HCT116 (cell line): ENCODE measurements at regions not wholly inside any gene's neighbourhood (a gene's known extent, or its start where the extent isn't known, plus 50 kb on each side); places are given as distances from the start of the nearest gene placed in this dataset.
A peak's percentile ranks its signal among the peaks of the same experiment; 100 is the strongest.

Experiments
- ATAC-seq: fragments of 200-7000 bp; cut with Tn5 transposase; 2 replicates; pipeline ENCODE4 v1.9.1; 2020; ENCODE audit warnings: mild to moderate bottlenecking, moderate library complexity
- BruUV-seq: library from RNA; stranded (reverse); fragments of 400-500 nt; replicated peaks from 2 replicates; lab custom pipeline; 2021; lab: Mats Ljungman, UMichigan
- CTCF ChIA-PET: fragments of 300-600 bp; sonication (Branson Sonifier 250); formaldehyde crosslinking; loops from one replicate; lab custom pipeline; 2021; ENCODE audit warnings: antibody characterized with exemption; lab: Charles Lee
- POLR2A ChIA-PET: fragments of 300-600, 350-600 bp; sonication (Branson Sonifier 250); formaldehyde crosslinking; loops from one replicate; lab custom pipeline; 2021; ENCODE audit warnings: antibody characterized with exemption; lab: Charles Lee
- RAD21 ChIA-PET, 2 experiments: fragments of 300-600 bp; sonication (Branson Sonifier 250); formaldehyde crosslinking; loops; one replicate each; lab custom pipeline; 2023; ENCODE audit warnings: low total read pairs in 2 of 2; ENCODE audit not compliant: uncharacterized antibody in 2 of 2, unreplicated experiment in 2 of 2, low non-redundant PET in 1 of 2; lab: Charles Lee
- DNase-seq: peaks from one replicate; pipeline ENCODE4 v3.0.0-alpha.2; 2010; ENCODE audit warnings: low read depth, low spot score
- H2AFZ ChIP-seq: fragments of 200-600 bp; shearing (Covaris generic), sonication (generic); 2 replicates; pipeline ENCODE4 v1.6.1; 2017; ENCODE audit warnings: low read depth, mixed run types, mixed read lengths, antibody characterized with exemption, low read length; ENCODE audit not compliant: poor library complexity, severe bottlenecking
- H3K27ac ChIP-seq: 2 replicates; pipeline ENCODE4 v1.5.1; 2012; ENCODE audit warnings: low read depth, low read length
- H3K27me3 ChIP-seq: fragments of 200-600 bp; sonication (generic); 2 replicates; pipeline ENCODE4 v1.6.1; 2016; ENCODE audit warnings: mixed run types, low read length, mixed read lengths; ENCODE audit not compliant: insufficient read depth
- H3K36me3 ChIP-seq, 2 experiments: fragments of 200-500 bp in 1 of 2; fragments of 200-600 bp in 1 of 2; sonication (Bioruptor generic) in 1 of 2; sonication (generic) in 1 of 2; 2 replicates each; pipeline versions ENCODE4 v1.5.1 to v1.6.1; 2014 to 2016; ENCODE audit warnings: low read length in 2 of 2, inconsistent platforms in 1 of 2, mixed read lengths in 1 of 2, mixed run types in 1 of 2; ENCODE audit not compliant: insufficient read depth in 2 of 2, control insufficient read depth in 1 of 2
- H3K4me1 ChIP-seq, 2 experiments: fragments of 200-600 bp in 1 of 2; sonication (generic) in 1 of 2; 2 replicates each; pipeline versions ENCODE4 v1.5.1 to v1.6.1; 2012 to 2017; ENCODE audit warnings: low read length in 2 of 2, inconsistent platforms in 1 of 2, mild to moderate bottlenecking in 1 of 2, mixed read lengths in 1 of 2, mixed run types in 1 of 2, moderate library complexity in 1 of 2; ENCODE audit not compliant: insufficient read depth in 2 of 2, control insufficient read depth in 1 of 2
- H3K4me2 ChIP-seq: fragments of 200-600 bp; sonication (generic); 2 replicates; pipeline ENCODE4 v1.6.1; 2017; ENCODE audit warnings: mixed run types, low read length, mixed read lengths
- H3K4me3 ChIP-seq, 2 experiments: fragments of 200-600 bp in 1 of 2; sonication (generic) in 1 of 2; replicated peaks in 1 of 2; 2 replicates each; pipeline ENCODE4 v1.5.1; 2011 to 2016; ENCODE audit warnings: low read length in 2 of 2, control low read depth in 1 of 2, low read depth in 1 of 2, mild to moderate bottlenecking in 1 of 2, mixed read lengths in 1 of 2, mixed run types in 1 of 2
- H3K79me2 ChIP-seq: fragments of 200-600 bp; sonication (generic); 2 replicates; pipeline ENCODE4 v1.6.1; 2017; ENCODE audit warnings: mild to moderate bottlenecking, mixed run types, low read length, moderate library complexity, mixed read lengths; ENCODE audit not compliant: insufficient read depth
- H3K9ac ChIP-seq: fragments of 200-600 bp; sonication (generic); 2 replicates; pipeline ENCODE4 v1.6.1; 2016; ENCODE audit warnings: low read length, mixed read lengths
- H3K9me2 ChIP-seq: fragments of 200-600 bp; sonication (generic), shearing (Covaris generic); 2 replicates; pipeline ENCODE4 v1.6.1; 2017; ENCODE audit warnings: mixed run types, mild to moderate bottlenecking, moderate library complexity; ENCODE audit not compliant: insufficient read depth
- H3K9me3 ChIP-seq, 2 experiments: fragments of 200-500 bp in 1 of 2; fragments of 200-600 bp in 1 of 2; sonication (Bioruptor generic) in 1 of 2; sonication (generic) in 1 of 2; 2 replicates each; pipeline ENCODE4 v1.6.1; 2014 to 2017; ENCODE audit warnings: low read length in 2 of 2, mixed read lengths in 2 of 2, inconsistent platforms in 1 of 2, low read depth in 1 of 2, mild to moderate bottlenecking in 1 of 2, mixed run types in 1 of 2, moderate library complexity in 1 of 2; ENCODE audit not compliant: control insufficient read depth in 1 of 2, insufficient read depth in 1 of 2
- H4K20me1 ChIP-seq: fragments of 200-600 bp; sonication (generic), shearing (Covaris generic); 2 replicates; pipeline ENCODE4 v1.6.1; 2017; ENCODE audit warnings: mixed run types, mild to moderate bottlenecking, moderate library complexity; ENCODE audit not compliant: insufficient read depth
- CTCF ChIP-seq, 3 experiments: fragments of 200-600 bp in 1 of 3; sonication (generic) in 1 of 3; IDR thresholded peaks in 2 of 3; conservative IDR thresholded peaks in 1 of 3; 2 replicates each; pipeline ENCODE4 v1.5.1; 2012 to 2017; ENCODE audit warnings: low read depth in 2 of 3, low read length in 2 of 3, antibody characterized with exemption in 1 of 3, borderline replicate concordance in 1 of 3, control low read depth in 1 of 3, mild to moderate bottlenecking in 1 of 3, mixed read lengths in 1 of 3, mixed run types in 1 of 3, moderate library complexity in 1 of 3; ENCODE audit not compliant: insufficient read depth in 1 of 3
- SIN3A ChIP-seq: IDR thresholded peaks from 2 replicates; pipeline ENCODE4 v1.6.1; 2012; ENCODE audit warnings: low read depth
- SRF ChIP-seq: IDR thresholded peaks from 2 replicates; pipeline ENCODE4 v1.6.1; 2012; ENCODE audit warnings: low read depth
- intact Hi-C: fragments of 100-400 bp; cut with micrococcal nuclease; formaldehyde crosslinking; loops from 2 replicates; pipeline ENCODE4 v1.10.0; 2022

GRCh38 chr3:107946700-107947099 is 144.1 kb downstream of the CD47 start:
- H3K4me3 ChIP-seq, result no peak overlapping the region
- no peaks in the 10 kb centered on the region for H4K20me1 ChIP-seq
- DNase-seq (no peak), ATAC-seq (peak; percentile 53)
- H3K9ac ChIP-seq, result no peak overlapping the region
- H3K27ac ChIP-seq, result no peak overlapping the region
- no peaks in the 10 kb centered on the region for H3K27me3 ChIP-seq
- H3K4me2 ChIP-seq, result no peak overlapping the region
- TF ChIP-seq CTCF (IDR thresholded peaks at IDR 0.05 in 2 of 3, conservative IDR thresholded peaks at IDR 0.05 in 1 of 3; ENCODE audit: borderline replicate concordance in 1 of 3, insufficient read depth in 1 of 3, low read depth in 2 of 3, low read length in 2 of 3), result peak in 2 of 3 experiments; percentile 10 to 16; a peak in 1 of 6 replicates
- no peak for TF ChIP-seq SRF
- no peaks in the 10 kb centered on the region for H3K9me3 ChIP-seq
- intact Hi-C loops, result no loop called here
- no peaks in the 10 kb centered on the region for H3K4me1 ChIP-seq
- no peaks in the 10 kb centered on the region for H3K79me2 ChIP-seq
- no TSS peak for BruUV-seq
- no peak overlapping the region for H2AFZ ChIP-seq
- ChIA-PET CTCF (interaction anchor here (1.4 kb wide), 1 partner anchor 9 kb away, joined by 4 read pairs; no protein-coding TSS in a partner anchor), POLR2A (no interaction called here), RAD21 (no interaction called here)
- no peaks in the 10 kb centered on the region for H3K36me3 ChIP-seq
- H3K9me2 ChIP-seq, result no peaks in the 10 kb centered on the region

GRCh38 chr3:107945417-107946094 is 145.3 kb downstream of the CD47 start:
- no peaks in the 10 kb centered on the region for H3K36me3 ChIP-seq
- H2AFZ ChIP-seq, result no peak overlapping the region
- H3K4me3 ChIP-seq, result no peak overlapping the region
- BruUV-seq, result no TSS peak
- H3K4me2 ChIP-seq, result no peak overlapping the region
- intact Hi-C loops, result no loop called here
- H4K20me1 ChIP-seq, result no peaks in the 10 kb centered on the region
- no peaks in the 10 kb centered on the region for H3K9me2 ChIP-seq
- RAD21 ChIA-PET, result no interaction called here
- TF ChIP-seq SIN3A (no peak), SRF (no peak)
- H3K79me2 ChIP-seq, result no peaks in the 10 kb centered on the region
- ATAC-seq (no peak), DNase-seq (no peak)
- no peaks in the 10 kb centered on the region for H3K9me3 ChIP-seq
- POLR2A ChIA-PET, result no interaction called here
- H3K27ac ChIP-seq, result no peak overlapping the region
- no peak overlapping the region for H3K9ac ChIP-seq
- no peaks in the 10 kb centered on the region for H3K4me1 ChIP-seq
- H3K27me3 ChIP-seq, result no peaks in the 10 kb centered on the region
- CTCF ChIA-PET, result interaction anchor here (1.1 kb wide), 1 partner anchor 18 kb away, joined by 3 read pairs; no protein-coding TSS in a partner anchor
